Testis (tissue), 2 donors: ENCODE measurements at regions not wholly inside any gene's neighbourhood (a gene's known extent, or its start where the extent isn't known, plus 50 kb on each side); places are given as distances from the start of the nearest gene placed in this dataset.

Experiments
- CTCF ChIP-seq, 3 experiments: fragments of 450-650 bp in 2 of 3; fragments of 200-600 bp in 1 of 3; sonication (generic) in 1 of 3; IDR thresholded peaks; one replicate each; pipeline ENCODE4 v1.5.1; 2016 to 2019; ENCODE audit warnings: antibody characterized with exemption in 3 of 3, mild to moderate bottlenecking in 2 of 3, moderate library complexity in 1 of 3
- POLR2A ChIP-seq: fragments of 450-650 bp; IDR thresholded peaks from one replicate; pipeline ENCODE4 v1.6.1; 2017; ENCODE audit warnings: antibody characterized with exemption, mild to moderate bottlenecking, moderate library complexity

GRCh38 chr2:2872713-2873449 is 504.7 kb downstream of the EIPR1 start:
- no peak for TF ChIP-seq CTCF (IDR thresholded peaks at IDR 0.05)
- no peak for TF ChIP-seq POLR2A
